Cardiac fibroblast (primary cell): ENCODE measurements at regions not wholly inside any gene's neighbourhood (a gene's known extent, or its start where the extent isn't known, plus 50 kb on each side); places are given as distances from the start of the nearest gene placed in this dataset.

Experiments used
- DNase-seq, 2 donors: peaks; one replicate each; pipeline versions ENCODE4 v3.0.0 to v3.0.0-alpha.2; 2010; ENCODE audit warnings: low read depth in 2 of 2
- H3K4me3 ChIP-seq, 2 donors: replicated peaks in 1 of 2; 1 replicate in 1 of 2; 2 replicates in 1 of 2; pipeline ENCODE4 v1.5.1; 2011; ENCODE audit warnings: low read depth in 2 of 2, low read length in 2 of 2, mild to moderate bottlenecking in 2 of 2, moderate library complexity in 1 of 2
- TF ChIP-seq, protein P1 (sequence below): IDR thresholded peaks from one replicate; pipeline ENCODE4 v1.5.1; 2011; ENCODE audit warnings: low read depth, mild to moderate bottlenecking, low read length, inconsistent platforms

DNA sequence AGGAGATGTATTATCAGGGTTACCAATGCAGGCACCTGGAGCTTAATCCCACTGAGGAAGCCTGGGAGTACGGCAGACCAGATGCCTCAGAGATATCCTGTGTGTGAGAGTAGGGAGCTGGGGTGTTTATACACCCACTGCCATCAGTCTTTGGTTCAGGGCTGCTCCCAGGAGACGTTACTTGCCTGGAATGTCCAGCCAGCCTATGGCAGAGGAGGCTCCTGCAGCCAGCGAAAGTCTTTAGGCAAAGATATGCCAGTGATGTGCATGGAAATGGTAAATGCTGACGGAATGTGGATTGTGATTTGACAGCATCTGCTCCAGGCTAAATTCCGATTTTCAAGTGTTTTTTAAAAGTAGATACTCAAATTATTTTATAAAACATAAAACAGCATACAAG is 282.0 kb downstream of the BTBD3 start:
- TF ChIP-seq, protein P1, sequence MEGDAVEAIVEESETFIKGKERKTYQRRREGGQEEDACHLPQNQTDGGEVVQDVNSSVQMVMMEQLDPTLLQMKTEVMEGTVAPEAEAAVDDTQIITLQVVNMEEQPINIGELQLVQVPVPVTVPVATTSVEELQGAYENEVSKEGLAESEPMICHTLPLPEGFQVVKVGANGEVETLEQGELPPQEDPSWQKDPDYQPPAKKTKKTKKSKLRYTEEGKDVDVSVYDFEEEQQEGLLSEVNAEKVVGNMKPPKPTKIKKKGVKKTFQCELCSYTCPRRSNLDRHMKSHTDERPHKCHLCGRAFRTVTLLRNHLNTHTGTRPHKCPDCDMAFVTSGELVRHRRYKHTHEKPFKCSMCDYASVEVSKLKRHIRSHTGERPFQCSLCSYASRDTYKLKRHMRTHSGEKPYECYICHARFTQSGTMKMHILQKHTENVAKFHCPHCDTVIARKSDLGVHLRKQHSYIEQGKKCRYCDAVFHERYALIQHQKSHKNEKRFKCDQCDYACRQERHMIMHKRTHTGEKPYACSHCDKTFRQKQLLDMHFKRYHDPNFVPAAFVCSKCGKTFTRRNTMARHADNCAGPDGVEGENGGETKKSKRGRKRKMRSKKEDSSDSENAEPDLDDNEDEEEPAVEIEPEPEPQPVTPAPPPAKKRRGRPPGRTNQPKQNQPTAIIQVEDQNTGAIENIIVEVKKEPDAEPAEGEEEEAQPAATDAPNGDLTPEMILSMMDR = no peak
- no peak for DNase-seq
- no peak overlapping the region for H3K4me3 ChIP-seq

GRCh38 chr20:12201289-12201991 is 283.7 kb downstream of the BTBD3 start:
- TF ChIP-seq, protein P1 = no peak
- peak; percentile 63 to 68 for DNase-seq

GRCh38 chr20:12203399-12203798 is 285.7 kb downstream of the BTBD3 start:
- TF ChIP-seq, protein P1 = no peak
- no peak overlapping the region for H3K4me3 ChIP-seq
- no peak for DNase-seq

More at GRCh38 chr20:12201289-12201991, 283.7 kb downstream of the BTBD3 start:
- H3K4me3 ChIP-seq = no peak overlapping the region

DNA sequence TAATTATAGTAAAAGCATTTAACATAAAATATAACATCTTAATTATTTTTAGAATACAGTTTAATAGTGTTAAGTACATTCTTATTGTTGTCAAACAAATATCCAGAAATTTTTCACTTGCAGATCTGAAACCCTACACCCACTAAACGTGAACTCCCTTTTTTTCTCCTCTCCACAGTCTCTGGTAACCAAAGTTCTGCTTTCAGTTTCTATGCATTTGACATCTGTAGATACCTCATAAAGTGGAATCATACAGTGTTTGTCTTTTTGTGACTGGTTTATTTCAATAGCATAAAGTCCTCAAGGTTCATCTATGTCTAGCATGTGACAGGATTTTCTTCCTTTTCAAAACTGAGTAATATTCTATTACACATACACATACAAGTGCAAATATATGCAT is 286.3 kb downstream of the BTBD3 start:
- no peak overlapping the region for H3K4me3 ChIP-seq
- DNase-seq = no peak
- TF ChIP-seq, protein P1 = no peak

DNA sequence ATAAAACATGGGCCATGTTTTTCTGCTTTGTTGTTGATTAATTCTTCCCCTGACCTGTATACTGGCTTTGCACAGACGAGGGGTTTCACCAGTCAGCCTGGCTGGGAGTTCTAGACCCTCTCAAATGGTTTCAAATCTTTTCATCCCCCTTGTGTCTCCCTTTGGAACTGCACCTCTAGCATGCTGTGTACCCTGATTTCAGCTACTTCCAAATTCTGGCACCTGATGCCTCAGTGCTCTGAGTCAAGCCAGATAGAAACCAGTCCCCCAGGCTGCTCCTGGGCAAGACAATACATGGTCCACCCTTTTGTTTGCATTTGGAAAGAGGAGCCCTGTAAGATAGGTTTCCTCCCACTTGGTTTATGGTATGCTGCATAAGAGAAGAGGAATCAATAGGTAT is 290.2 kb downstream of the BTBD3 start:
- TF ChIP-seq, protein P1 = peak; percentile 79
- no peak overlapping the region for H3K4me3 ChIP-seq
- DNase-seq = peak; percentile 65 to 67

DNA sequence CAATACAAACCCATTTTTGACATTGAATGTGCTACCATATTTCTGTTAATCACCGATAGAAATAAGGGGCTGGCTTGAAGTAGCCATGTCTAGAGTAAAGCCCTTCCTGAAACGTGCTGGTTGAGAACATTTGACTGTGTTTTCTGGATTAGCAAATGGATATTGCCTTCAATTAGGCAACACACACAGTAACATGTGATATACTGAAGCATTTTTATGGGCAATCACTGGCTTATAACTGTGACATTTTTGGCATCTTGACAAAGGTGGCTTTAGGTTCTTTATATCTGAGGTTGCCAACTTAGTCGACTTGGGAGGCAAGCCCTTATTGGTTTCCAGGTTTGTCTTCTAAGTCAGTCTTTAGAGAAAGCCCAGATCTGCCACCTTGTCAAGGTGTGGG is 292.9 kb downstream of the BTBD3 start:
- TF ChIP-seq, protein P1 = no peak
- no peak for DNase-seq
- H3K4me3 ChIP-seq = no peak overlapping the region

GRCh38 chr20:12211361-12211760 is 293.7 kb downstream of the BTBD3 start:
- TF ChIP-seq, protein P1 = no peak
- no peak for DNase-seq

More at GRCh38 chr20:12211361-12211760, 293.7 kb downstream of the BTBD3 start:
- no peak overlapping the region for H3K4me3 ChIP-seq
